Thymus (tissue), 11 donors: ENCODE measurements at regions not wholly inside any gene's neighbourhood (a gene's known extent, or its start where the extent isn't known, plus 50 kb on each side); places are given as distances from the start of the nearest gene placed in this dataset.

Experiments
- DNase-seq, 9 donors: peaks; one replicate each; pipeline ENCODE4 v3.0.0-alpha.2; 2013; ENCODE audit warnings: low spot score in 9 of 9, low read depth in 6 of 9, missing footprints in 1 of 9
- H3K27ac ChIP-seq, 2 donors: one replicate each; pipeline ENCODE4 v1.5.1; 2013; ENCODE audit warnings: control low read depth in 1 of 2, low read depth in 1 of 2, low read length in 1 of 2, mild to moderate bottlenecking in 1 of 2, moderate library complexity in 1 of 2
- H3K27me3 ChIP-seq, 2 donors: one replicate each; pipeline ENCODE4 v1.5.1; 2013; ENCODE audit warnings: low read length in 1 of 2; ENCODE audit not compliant: control insufficient read depth in 2 of 2, insufficient read depth in 1 of 2
- H3K36me3 ChIP-seq, 2 donors: one replicate each; pipeline ENCODE4 v1.5.1; 2013; ENCODE audit warnings: low read length in 1 of 2, mild to moderate bottlenecking in 1 of 2, moderate library complexity in 1 of 2; ENCODE audit not compliant: control insufficient read depth in 2 of 2, insufficient read depth in 2 of 2
- H3K4me1 ChIP-seq, 2 donors: one replicate each; pipeline ENCODE4 v1.5.1; 2013; ENCODE audit warnings: low read length in 2 of 2; ENCODE audit not compliant: control insufficient read depth in 2 of 2, insufficient read depth in 2 of 2
- H3K4me3 ChIP-seq, 2 donors: one replicate each; pipeline ENCODE4 v1.5.1; 2013; ENCODE audit warnings: low read length in 2 of 2, control low read depth in 1 of 2, mild to moderate bottlenecking in 1 of 2
- H3K9me3 ChIP-seq, 2 donors: one replicate each; pipeline ENCODE4 v1.5.1; 2013; ENCODE audit warnings: low read length in 1 of 2, mild to moderate bottlenecking in 1 of 2; ENCODE audit not compliant: control insufficient read depth in 2 of 2, insufficient read depth in 1 of 2
- WGBS: extraction: QIAGEN DNeasy Blood & Tissue Kit; methylation state at CpG from one replicate; pipeline ENCODE4 v1.1.7; 2013; 5-methylcytosine and 5-hydroxymethylcytosine counted together
- donor health status: healthy.

- H3K4me1 ChIP-seq: no peaks in the 10 kb centered on the region
- H3K9me3 ChIP-seq: no peaks in the 10 kb centered on the region
- no peaks in the 10 kb centered on the region for H3K27me3 ChIP-seq
- H3K27ac ChIP-seq: no peak overlapping the region
- WGBS: 86% methylated on average over 3 of the region's 3 CpGs
- DNase-seq: no peak
- no peaks in the 10 kb centered on the region for H3K36me3 ChIP-seq
- no peak overlapping the region for H3K4me3 ChIP-seq
These were observed 384.6 kb downstream of the CNTNAP4 start for GRCh38 chr16:76661691-76662235.

- Histone ChIP-seq H3K27ac (no peak overlapping the region), H3K9me3 (no peaks in the 10 kb centered on the region), H3K4me1 (no peaks in the 10 kb centered on the region), H3K4me3 (no peak overlapping the region), H3K27me3 (no peaks in the 10 kb centered on the region), H3K36me3 (no peaks in the 10 kb centered on the region)
- 85% methylated on average over 4 of the region's 4 CpGs for WGBS
- no peak for DNase-seq
These were observed 388.5 kb downstream of the CNTNAP4 start for GRCh38 chr16:76665571-76666275.

GRCh38 chr16:76668207-76668725 is 391.1 kb downstream of the CNTNAP4 start:
- WGBS: 87% methylated on average over 8 of the region's 8 CpGs

GRCh38 chr16:76669288-76669687 is 392.1 kb downstream of the CNTNAP4 start:
- Histone ChIP-seq H3K27ac (no peak overlapping the region), H3K4me1 (no peaks in the 10 kb centered on the region), H3K4me3 (no peak overlapping the region), H3K9me3 (no peaks in the 10 kb centered on the region), H3K36me3 (no peaks in the 10 kb centered on the region), H3K27me3 (no peaks in the 10 kb centered on the region)
- no peak for DNase-seq
- WGBS: 30% methylated on average over 3 of the region's 3 CpGs

More at GRCh38 chr16:76668207-76668725, 391.1 kb downstream of the CNTNAP4 start:
- H3K36me3 ChIP-seq: no peaks in the 10 kb centered on the region
- H3K9me3 ChIP-seq: no peaks in the 10 kb centered on the region
- no peak overlapping the region for H3K4me3 ChIP-seq
- DNase-seq: no peak
- H3K27ac ChIP-seq: no peak overlapping the region
- H3K27me3 ChIP-seq: no peaks in the 10 kb centered on the region
- no peaks in the 10 kb centered on the region for H3K4me1 ChIP-seq

- DNase-seq: no peak
- Histone ChIP-seq H3K9me3 (no peaks in the 10 kb centered on the region), H3K27ac (no peak overlapping the region), H3K27me3 (no peaks in the 10 kb centered on the region), H3K36me3 (no peaks in the 10 kb centered on the region), H3K4me3 (no peak overlapping the region), H3K4me1 (no peaks in the 10 kb centered on the region)
- 62% methylated on average over 5 of the region's 5 CpGs for WGBS
These were observed 393.1 kb downstream of the CNTNAP4 start for GRCh38 chr16:76670125-76670857.

- Histone ChIP-seq H3K4me1 (no peaks in the 10 kb centered on the region), H3K4me3 (no peak overlapping the region), H3K27me3 (no peaks in the 10 kb centered on the region), H3K9me3 (no peaks in the 10 kb centered on the region), H3K36me3 (no peaks in the 10 kb centered on the region), H3K27ac (no peak overlapping the region)
- no peak for DNase-seq
- 85% methylated on average over 1 of the region's 1 CpG for WGBS
These were observed 399.2 kb downstream of the CNTNAP4 start for GRCh38 chr16:76676356-76676755.

GRCh38 chr16:76681296-76681695 is 404.1 kb downstream of the CNTNAP4 start:
- H3K9me3 ChIP-seq: no peaks in the 10 kb centered on the region
- H3K27ac ChIP-seq: no peak overlapping the region
- H3K36me3 ChIP-seq: no peaks in the 10 kb centered on the region
- WGBS: 89% methylated on average over 4 of the region's 4 CpGs
- no peak overlapping the region for H3K4me3 ChIP-seq
- H3K4me1 ChIP-seq: no peaks in the 10 kb centered on the region
- H3K27me3 ChIP-seq: no peaks in the 10 kb centered on the region
- no peak for DNase-seq

- no peaks in the 10 kb centered on the region for H3K27me3 ChIP-seq
- H3K36me3 ChIP-seq: no peaks in the 10 kb centered on the region
- H3K4me3 ChIP-seq: no peak overlapping the region
- WGBS: 81% methylated on average over 4 of the region's 4 CpGs
- DNase-seq: no peak
- H3K9me3 ChIP-seq: no peaks in the 10 kb centered on the region
- no peak overlapping the region for H3K27ac ChIP-seq
- H3K4me1 ChIP-seq: no peaks in the 10 kb centered on the region
These were observed 405.9 kb downstream of the CNTNAP4 start for GRCh38 chr16:76683051-76683450.

GRCh38 chr16:76696876-76697275 is 419.7 kb downstream of the CNTNAP4 start:
- H3K27ac ChIP-seq: no peak overlapping the region
- H3K36me3 ChIP-seq: no peaks in the 10 kb centered on the region
- 93% methylated on average over 2 of the region's 2 CpGs for WGBS

More at GRCh38 chr16:76696876-76697275, 419.7 kb downstream of the CNTNAP4 start:
- H3K4me3 ChIP-seq: no peak overlapping the region
- no peaks in the 10 kb centered on the region for H3K4me1 ChIP-seq
- DNase-seq: no peak
- no peaks in the 10 kb centered on the region for H3K9me3 ChIP-seq
- H3K27me3 ChIP-seq: no peaks in the 10 kb centered on the region
